ENCODE measurements at regions not wholly inside any gene's neighbourhood (a gene's known extent, or its start where the extent isn't known, plus 50 kb on each side); places are given as distances from the start of the nearest gene placed in this dataset.

GRCh38 chr16:82358606-82359221 lies 188.7 kb upstream of the MPHOSPH6 start:
- DNase-seq (ENCODE audit: low read depth): no peak

- DNase-seq (ENCODE audit: low read depth): no peak
These were observed 188.1 kb upstream of the MPHOSPH6 start for GRCh38 chr16:82358161-82358560.

GRCh38 chr16:82357237-82357636 lies 187.2 kb upstream of the MPHOSPH6 start:
- DNase-seq (ENCODE audit: low read depth): no peak

GRCh38 chr16:82350560-82350959 lies 180.5 kb upstream of the MPHOSPH6 start:
- DNase-seq (ENCODE audit: low read depth): no peak

- DNase-seq (ENCODE audit: low read depth): no peak
These were observed 175.3 kb upstream of the MPHOSPH6 start for GRCh38 chr16:82345318-82345717.

- DNase-seq (ENCODE audit: low read depth): peak; percentile 10
These were observed 174.1 kb upstream of the MPHOSPH6 start for GRCh38 chr16:82344157-82344556.

- no peak for DNase-seq (ENCODE audit: low read depth)
These were observed 171.2 kb upstream of the MPHOSPH6 start for GRCh38 chr16:82341146-82341669.

GRCh38 chr16:82340531-82340930 lies 170.5 kb upstream of the MPHOSPH6 start:
- no peak for DNase-seq (ENCODE audit: low read depth)

GRCh38 chr16:82337355-82337754 lies 167.3 kb upstream of the MPHOSPH6 start:
- no peak for DNase-seq (ENCODE audit: low read depth)

- DNase-seq (ENCODE audit: low read depth): no peak
These were observed 162.1 kb upstream of the MPHOSPH6 start for GRCh38 chr16:82331974-82332750.

GRCh38 chr16:82331397-82331796 lies 161.4 kb upstream of the MPHOSPH6 start:
- no peak for DNase-seq (ENCODE audit: low read depth)

- DNase-seq (ENCODE audit: low read depth): no peak
These were observed 159.6 kb upstream of the MPHOSPH6 start for GRCh38 chr16:82329504-82330192.

GRCh38 chr16:82328881-82329469 lies 159.0 kb upstream of the MPHOSPH6 start:
- DNase-seq (ENCODE audit: low read depth): no peak

GRCh38 chr16:82323171-82323570 lies 153.1 kb upstream of the MPHOSPH6 start:
- DNase-seq (ENCODE audit: low read depth): no peak

GRCh38 chr16:82322177-82322576 lies 152.2 kb upstream of the MPHOSPH6 start:
- no peak for DNase-seq (ENCODE audit: low read depth)

GRCh38 chr16:82319038-82319437 lies 149.0 kb upstream of the MPHOSPH6 start:
- DNase-seq (ENCODE audit: low read depth): no peak

GRCh38 chr16:82317411-82318167 lies 147.6 kb upstream of the MPHOSPH6 start:
- DNase-seq (ENCODE audit: low read depth): peak; percentile 1

GRCh38 chr16:82313754-82314153 lies 143.7 kb upstream of the MPHOSPH6 start:
- DNase-seq (ENCODE audit: low read depth): no peak

GRCh38 chr16:82311528-82311927 lies 141.5 kb upstream of the MPHOSPH6 start:
- DNase-seq (ENCODE audit: low read depth): no peak

GRCh38 chr16:82302042-82302727 lies 132.2 kb upstream of the MPHOSPH6 start:
- DNase-seq (ENCODE audit: low read depth): no peak

GRCh38 chr16:82301146-82301755 lies 131.2 kb upstream of the MPHOSPH6 start:
- DNase-seq (ENCODE audit: low read depth): no peak
